Memory B cell (primary cell): ENCODE measurements at regions not wholly inside any gene's neighbourhood (a gene's known extent, or its start where the extent isn't known, plus 50 kb on each side); places are given as distances from the start of the nearest gene placed in this dataset.
"Not testable (repeated sequence)": the region's sequence is repeated elsewhere in the genome, so short reads cannot be mapped to it uniquely, and the experiment has no call there.

Experiments
- ATAC-seq: fragments of 150-1000 bp; cut with Tn5 transposase; 2 replicates; pipeline ENCODE4 v1.10.0; 2021; ENCODE audit warnings: low read depth, mild to moderate bottlenecking, moderate library complexity
- DNase-seq, 2 donors: peaks; one replicate each; pipeline ENCODE4 v3.0.0; 2022; ENCODE audit warnings: low spot score in 2 of 2
- H3K27ac Mint-ChIP-seq: one replicate; pipeline ENCODE4 v1.8.0; 2022; ENCODE audit warnings: mild to moderate bottlenecking, moderate library complexity, mixed read lengths
- H3K27me3 Mint-ChIP-seq: one replicate; pipeline ENCODE4 v1.8.0; 2022; ENCODE audit warnings: mixed read lengths
- H3K36me3 Mint-ChIP-seq: one replicate; pipeline ENCODE4 v1.8.0; 2022; ENCODE audit warnings: mild to moderate bottlenecking, mixed read lengths
- H3K4me1 Mint-ChIP-seq: one replicate; pipeline ENCODE4 v1.8.0; 2022; ENCODE audit warnings: mixed read lengths
- H3K4me3 Mint-ChIP-seq: one replicate; pipeline ENCODE4 v1.8.0; 2022; ENCODE audit warnings: mild to moderate bottlenecking, moderate library complexity, mixed read lengths
- H3K9me3 Mint-ChIP-seq: one replicate; pipeline ENCODE4 v1.8.0; 2022; ENCODE audit warnings: mixed read lengths

- H3K9me3 Mint-ChIP-seq, H3K4me3 Mint-ChIP-seq, H3K27ac Mint-ChIP-seq, ATAC-seq, DNase-seq, H3K4me1 Mint-ChIP-seq, H3K27me3 Mint-ChIP-seq, H3K36me3 Mint-ChIP-seq: not testable (repeated sequence)
These were observed 299.3 kb upstream of the MDFIC2 start for GRCh38 chr3:70611667-70612277.

- Mint-ChIP-seq H3K36me3 (no peaks in the 10 kb centered on the region), H3K9me3 (no peaks in the 10 kb centered on the region), H3K4me3 (no peak overlapping the region), H3K27ac (no peak overlapping the region), H3K4me1 (no peaks in the 10 kb centered on the region), H3K27me3 (no peaks in the 10 kb centered on the region)
- ATAC-seq (no peak), DNase-seq (no peak)
These were observed 296.0 kb upstream of the MDFIC2 start for GRCh38 chr3:70608434-70608833.

GRCh38 chr3:70607469-70607868, 295.0 kb upstream of the MDFIC2 start:
- Mint-ChIP-seq H3K36me3 (no peaks in the 10 kb centered on the region), H3K9me3 (no peaks in the 10 kb centered on the region), H3K27ac (no peak overlapping the region), H3K27me3 (no peaks in the 10 kb centered on the region), H3K4me3 (no peak overlapping the region), H3K4me1 (no peaks in the 10 kb centered on the region)
- DNase-seq (no peak), ATAC-seq (no peak)

GRCh38 chr3:70606018-70606417, 293.6 kb upstream of the MDFIC2 start:
- H3K4me1 Mint-ChIP-seq = no peaks in the 10 kb centered on the region
- no peaks in the 10 kb centered on the region for H3K36me3 Mint-ChIP-seq
- no peak overlapping the region for H3K4me3 Mint-ChIP-seq
- no peaks in the 10 kb centered on the region for H3K27me3 Mint-ChIP-seq
- H3K27ac Mint-ChIP-seq = no peak overlapping the region
- H3K9me3 Mint-ChIP-seq = no peaks in the 10 kb centered on the region
- no peak for ATAC-seq
- DNase-seq = no peak

- DNase-seq (no peak), ATAC-seq (no peak)
- Mint-ChIP-seq H3K4me1 (no peaks in the 10 kb centered on the region), H3K27ac (no peak overlapping the region), H3K9me3 (no peaks in the 10 kb centered on the region), H3K4me3 (no peak overlapping the region), H3K36me3 (no peaks in the 10 kb centered on the region), H3K27me3 (peaks cover 1% of the 10 kb centered on the region)
These were observed 290.7 kb upstream of the MDFIC2 start for GRCh38 chr3:70603103-70603502.

GRCh38 chr3:70597312-70597711, 284.9 kb upstream of the MDFIC2 start:
- peaks cover 4% of the 10 kb centered on the region for H3K27me3 Mint-ChIP-seq
- DNase-seq (no peak), ATAC-seq (no peak)
- peaks cover 5% of the 10 kb centered on the region for H3K4me1 Mint-ChIP-seq
- H3K36me3 Mint-ChIP-seq = no peaks in the 10 kb centered on the region
- H3K27ac Mint-ChIP-seq = no peak overlapping the region
- H3K4me3 Mint-ChIP-seq = no peak overlapping the region
- H3K9me3 Mint-ChIP-seq = no peaks in the 10 kb centered on the region

- Mint-ChIP-seq H3K9me3 (no peaks in the 10 kb centered on the region), H3K36me3 (no peaks in the 10 kb centered on the region), H3K4me1 (no peaks in the 10 kb centered on the region), H3K27me3 (peaks cover 3% of the 10 kb centered on the region), H3K4me3 (no peak overlapping the region), H3K27ac (no peak overlapping the region)
- ATAC-seq (no peak), DNase-seq (no peak)
These were observed 271.2 kb upstream of the MDFIC2 start for GRCh38 chr3:70583682-70584081.

GRCh38 chr3:70582803-70583202, 270.4 kb upstream of the MDFIC2 start:
- no peak overlapping the region for H3K4me3 Mint-ChIP-seq
- DNase-seq (no peak), ATAC-seq (no peak)
- no peaks in the 10 kb centered on the region for H3K36me3 Mint-ChIP-seq
- no peak overlapping the region for H3K27ac Mint-ChIP-seq
- H3K4me1 Mint-ChIP-seq = no peaks in the 10 kb centered on the region
- H3K27me3 Mint-ChIP-seq = peaks cover 7% of the 10 kb centered on the region
- H3K9me3 Mint-ChIP-seq = no peaks in the 10 kb centered on the region

GRCh38 chr3:70580021-70580420, 267.6 kb upstream of the MDFIC2 start:
- Mint-ChIP-seq H3K4me1 (no peaks in the 10 kb centered on the region), H3K36me3 (no peaks in the 10 kb centered on the region), H3K4me3 (no peak overlapping the region), H3K27ac (no peak overlapping the region), H3K9me3 (no peaks in the 10 kb centered on the region), H3K27me3 (peaks cover 13% of the 10 kb centered on the region)
- no peak for DNase-seq
- no peak for ATAC-seq

- H3K4me1 Mint-ChIP-seq = no peaks in the 10 kb centered on the region
- no peaks in the 10 kb centered on the region for H3K9me3 Mint-ChIP-seq
- ATAC-seq = no peak
- no peak overlapping the region for H3K27ac Mint-ChIP-seq
- H3K36me3 Mint-ChIP-seq = no peaks in the 10 kb centered on the region
- DNase-seq = no peak
- peaks cover 8% of the 10 kb centered on the region for H3K27me3 Mint-ChIP-seq
- H3K4me3 Mint-ChIP-seq = no peak overlapping the region
These were observed 259.3 kb upstream of the MDFIC2 start for GRCh38 chr3:70571696-70572095.

GRCh38 chr3:70570584-70570983, 258.1 kb upstream of the MDFIC2 start:
- H3K27me3 Mint-ChIP-seq = peaks cover 6% of the 10 kb centered on the region

GRCh38 chr3:70568626-70569025, 256.2 kb upstream of the MDFIC2 start:
- Mint-ChIP-seq H3K36me3 (no peaks in the 10 kb centered on the region), H3K4me3 (no peak overlapping the region), H3K27me3 (peaks cover 5% of the 10 kb centered on the region), H3K27ac (no peak overlapping the region), H3K9me3 (peaks cover 1% of the 10 kb centered on the region), H3K4me1 (no peaks in the 10 kb centered on the region)
- ATAC-seq (no peak), DNase-seq (no peak)

More at GRCh38 chr3:70570584-70570983, 258.1 kb upstream of the MDFIC2 start:
- ATAC-seq = no peak
- H3K4me3 Mint-ChIP-seq = no peak overlapping the region
- H3K27ac Mint-ChIP-seq = no peak overlapping the region
- H3K4me1 Mint-ChIP-seq = no peaks in the 10 kb centered on the region
- H3K9me3 Mint-ChIP-seq = no peaks in the 10 kb centered on the region
- no peak for DNase-seq
- no peaks in the 10 kb centered on the region for H3K36me3 Mint-ChIP-seq

GRCh38 chr3:70565861-70566260, 253.4 kb upstream of the MDFIC2 start:
- H3K27me3 Mint-ChIP-seq = peaks cover 4% of the 10 kb centered on the region
- ATAC-seq = no peak
- no peaks in the 10 kb centered on the region for H3K4me1 Mint-ChIP-seq
- peaks cover 6% of the 10 kb centered on the region for H3K9me3 Mint-ChIP-seq
- H3K36me3 Mint-ChIP-seq = no peaks in the 10 kb centered on the region
- DNase-seq = no peak
- no peak overlapping the region for H3K27ac Mint-ChIP-seq
- H3K4me3 Mint-ChIP-seq = no peak overlapping the region

GRCh38 chr3:70564552-70564951, 252.1 kb upstream of the MDFIC2 start:
- H3K4me3 Mint-ChIP-seq = no peak overlapping the region
- H3K36me3 Mint-ChIP-seq = no peaks in the 10 kb centered on the region
- no peak overlapping the region for H3K27ac Mint-ChIP-seq
- H3K27me3 Mint-ChIP-seq = peaks cover 4% of the 10 kb centered on the region
- no peaks in the 10 kb centered on the region for H3K4me1 Mint-ChIP-seq
- no peak for ATAC-seq
- no peak for DNase-seq
- H3K9me3 Mint-ChIP-seq = peaks cover 6% of the 10 kb centered on the region

GRCh38 chr3:70561796-70562195, 249.4 kb upstream of the MDFIC2 start:
- DNase-seq = no peak
- no peak for ATAC-seq
- Mint-ChIP-seq H3K27ac (no peak overlapping the region), H3K36me3 (no peaks in the 10 kb centered on the region), H3K9me3 (peaks cover 6% of the 10 kb centered on the region), H3K27me3 (peaks cover 6% of the 10 kb centered on the region), H3K4me1 (no peaks in the 10 kb centered on the region), H3K4me3 (no peak overlapping the region)
